WERI-Rb-1 (cell line): ENCODE measurements at regions not wholly inside any gene's neighbourhood (a gene's known extent, or its start where the extent isn't known, plus 50 kb on each side); places are given as distances from the start of the nearest gene placed in this dataset.

ENCODE experiments used
- DNase-seq: peaks from one replicate; pipeline ENCODE4 v3.0.0-alpha.2; 2020
- H3K27ac ChIP-seq: fragments of 250-450 bp; sonication (Bioruptor Pico); 2 replicates; pipeline ENCODE4 v1.5.1; 2020; ENCODE audit warnings: mild to moderate bottlenecking, moderate library complexity
- H3K27me3 ChIP-seq: fragments of 250-450 bp; sonication (Bioruptor Pico); 2 replicates; pipeline ENCODE4 v1.5.1; 2021; ENCODE audit warnings: mild to moderate bottlenecking, low read depth, moderate library complexity; ENCODE audit not compliant: insufficient read depth, severe bottlenecking
- H3K36me3 ChIP-seq: fragments of 250-450 bp; sonication (Bioruptor Pico); 2 replicates; pipeline ENCODE4 v1.5.1; 2020; ENCODE audit warnings: mild to moderate bottlenecking, moderate library complexity
- H3K4me3 ChIP-seq: 2 replicates; pipeline ENCODE4 v1.5.1; 2011; ENCODE audit warnings: low read depth, mild to moderate bottlenecking, control low read depth, low read length
- H3K9me3 ChIP-seq: fragments of 250-450 bp; sonication (Bioruptor Pico); 2 replicates; pipeline ENCODE4 v1.5.1; 2021; ENCODE audit warnings: mild to moderate bottlenecking, moderate library complexity; ENCODE audit not compliant: severe bottlenecking
- CTCF ChIP-seq: IDR thresholded peaks from 2 replicates; pipeline ENCODE4 v1.5.1; 2011; ENCODE audit warnings: low read depth, mild to moderate bottlenecking, control low read depth, inconsistent platforms, low read length

GRCh38 chr7:84704380-84704779 is 482.5 kb downstream of the SEMA3D start:
- no peak for TF ChIP-seq CTCF
- H3K36me3 ChIP-seq: no peaks in the 10 kb centered on the region
- no peak for DNase-seq
- H3K27ac ChIP-seq: no peak overlapping the region
- H3K4me3 ChIP-seq: no peak overlapping the region
- H3K27me3 ChIP-seq: no peaks in the 10 kb centered on the region
- no peaks in the 10 kb centered on the region for H3K9me3 ChIP-seq

- Histone ChIP-seq H3K36me3 (no peaks in the 10 kb centered on the region), H3K4me3 (no peak overlapping the region), H3K27ac (no peak overlapping the region), H3K9me3 (no peaks in the 10 kb centered on the region), H3K27me3 (no peaks in the 10 kb centered on the region)
- no peak for DNase-seq
- no peak for TF ChIP-seq CTCF
Measured at GRCh38 chr7:84701524-84702306, 485.1 kb downstream of the SEMA3D start.

GRCh38 chr7:84700563-84701370 is 486.1 kb downstream of the SEMA3D start:
- no peaks in the 10 kb centered on the region for H3K27me3 ChIP-seq
- TF ChIP-seq CTCF: no peak
- DNase-seq: no peak
- no peaks in the 10 kb centered on the region for H3K36me3 ChIP-seq
- no peaks in the 10 kb centered on the region for H3K9me3 ChIP-seq
- H3K27ac ChIP-seq: no peak overlapping the region
- H3K4me3 ChIP-seq: no peak overlapping the region

GRCh38 chr7:84697506-84697905 is 489.4 kb downstream of the SEMA3D start:
- Histone ChIP-seq H3K4me3 (no peak overlapping the region), H3K36me3 (no peaks in the 10 kb centered on the region), H3K27ac (no peak overlapping the region), H3K27me3 (no peaks in the 10 kb centered on the region), H3K9me3 (no peaks in the 10 kb centered on the region)
- TF ChIP-seq CTCF: no peak
- no peak for DNase-seq

- Histone ChIP-seq H3K27ac (no peak overlapping the region), H3K36me3 (no peaks in the 10 kb centered on the region), H3K4me3 (no peak overlapping the region), H3K27me3 (no peaks in the 10 kb centered on the region), H3K9me3 (no peaks in the 10 kb centered on the region)
- no peak for TF ChIP-seq CTCF
- no peak for DNase-seq
Measured at GRCh38 chr7:84693483-84693882, 493.4 kb downstream of the SEMA3D start.
